ENCODE measurements at regions not wholly inside any gene's neighbourhood (a gene's known extent, or its start where the extent isn't known, plus 50 kb on each side); places are given as distances from the start of the nearest gene placed in this dataset.
"Not testable (repeated sequence)": the region's sequence is repeated elsewhere in the genome, so short reads cannot be mapped to it uniquely, and the experiment has no call there.

DNA sequence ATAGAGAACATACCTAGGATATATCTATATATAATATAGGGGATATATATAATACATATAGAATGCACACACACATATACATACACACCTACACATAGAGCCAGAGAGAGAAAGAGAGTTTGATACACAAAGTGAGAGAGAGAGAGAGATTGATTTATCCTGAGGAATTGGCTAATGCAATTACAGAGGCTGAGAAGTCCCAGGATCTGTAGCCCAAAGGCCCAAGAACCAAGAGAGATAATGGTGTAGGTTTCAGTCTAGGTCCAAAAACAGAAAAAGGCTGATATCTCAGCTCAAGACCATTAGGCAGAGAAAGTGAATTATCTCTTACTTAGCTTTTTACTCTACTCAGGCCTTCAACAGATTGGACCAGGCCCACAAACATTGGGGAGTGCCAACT, 715.0 kb upstream of the LCORL start:
- no peak for DNase-seq (ENCODE audit: low read depth)

- no peak for DNase-seq (ENCODE audit: low read depth)
Measured at GRCh38 chr4:18735740-18736268, 714.2 kb upstream of the LCORL start.

- DNase-seq (ENCODE audit: low read depth): no peak
Measured at GRCh38 chr4:18734405-18734804, 712.9 kb upstream of the LCORL start.

GRCh38 chr4:18733961-18734360, 712.4 kb upstream of the LCORL start:
- no peak for DNase-seq (ENCODE audit: low read depth)

GRCh38 chr4:18722748-18723191, 701.2 kb upstream of the LCORL start:
- no peak for DNase-seq (ENCODE audit: low read depth)

DNA sequence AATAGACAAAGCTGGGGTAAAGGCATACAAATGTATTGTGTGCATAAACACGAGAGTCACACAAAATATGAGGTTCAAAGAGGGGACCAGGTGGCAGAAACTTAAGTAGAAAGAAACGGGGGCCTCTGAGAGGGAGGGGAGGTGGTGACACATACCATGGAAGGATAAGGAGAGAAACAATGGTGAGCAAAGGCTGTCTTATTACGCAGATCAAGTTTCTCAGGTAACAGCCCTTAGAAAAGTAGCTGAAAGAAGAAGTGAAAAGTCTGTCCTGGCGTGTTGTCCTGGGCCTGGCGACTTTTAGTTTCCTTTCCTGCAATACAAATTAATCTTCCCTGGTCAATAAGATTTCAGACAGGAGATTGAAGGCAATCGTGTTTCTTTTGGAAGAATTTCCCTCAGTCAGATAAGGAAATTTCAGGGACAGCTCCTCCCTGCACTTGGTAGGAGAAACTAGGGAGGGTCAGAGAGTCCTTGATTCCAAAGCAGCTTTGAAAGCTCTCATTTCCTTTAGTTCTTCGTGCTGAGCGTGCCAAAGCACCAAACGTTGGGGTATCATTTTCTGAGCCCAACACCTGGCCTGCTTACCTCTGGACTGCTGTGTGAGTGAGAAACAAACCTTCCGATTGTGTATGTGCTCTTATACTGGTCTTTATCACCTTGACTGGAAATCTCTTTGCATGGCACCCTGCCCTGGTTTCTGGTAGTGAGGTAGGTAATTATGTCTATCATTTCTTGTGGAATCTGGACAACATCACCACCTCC, 676.7 kb upstream of the LCORL start:
- DNase-seq (ENCODE audit: low read depth): no peak

DNA sequence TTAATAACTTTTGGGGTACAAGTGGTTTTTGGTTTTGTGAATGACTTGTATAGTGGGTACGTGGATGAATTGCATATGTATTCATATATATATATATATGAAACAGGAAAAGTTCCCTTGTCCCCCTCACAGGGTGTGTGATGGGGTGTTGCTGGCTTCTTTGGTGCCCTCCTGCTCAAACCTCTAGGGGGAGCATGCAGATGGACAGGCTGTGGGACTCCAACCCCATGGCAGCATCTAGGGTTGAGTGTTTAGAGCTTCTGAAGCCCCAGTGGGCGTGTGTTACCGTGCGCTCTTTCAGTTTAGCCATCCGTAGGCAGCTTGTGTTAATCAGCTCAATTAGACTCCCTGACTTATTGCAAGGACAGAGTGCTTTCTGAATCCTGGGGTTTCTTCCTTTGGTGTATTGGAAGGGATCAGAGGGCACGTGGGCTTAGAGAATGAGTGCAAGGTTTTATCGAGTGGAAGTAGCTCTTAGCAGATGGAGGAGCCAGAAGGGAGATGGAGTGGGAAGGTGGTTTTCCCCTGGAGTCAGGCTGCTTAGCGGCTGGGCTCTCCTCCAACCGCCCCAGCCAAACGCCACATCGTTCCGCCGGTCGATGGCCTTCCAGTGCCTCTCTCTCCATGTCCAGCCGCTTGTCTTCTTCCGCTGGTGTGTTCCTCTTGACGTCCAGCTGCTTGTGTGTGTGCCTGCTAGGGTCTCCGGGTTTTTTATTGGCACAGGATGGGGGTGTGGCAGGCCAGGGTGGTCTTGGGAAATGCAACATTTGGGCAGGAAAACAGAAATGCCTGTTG, 674.4 kb upstream of the LCORL start:
- DNase-seq (ENCODE audit: low read depth): no peak

GRCh38 chr4:18691431-18692200, 670.1 kb upstream of the LCORL start:
- no peak for DNase-seq (ENCODE audit: low read depth)

DNA sequence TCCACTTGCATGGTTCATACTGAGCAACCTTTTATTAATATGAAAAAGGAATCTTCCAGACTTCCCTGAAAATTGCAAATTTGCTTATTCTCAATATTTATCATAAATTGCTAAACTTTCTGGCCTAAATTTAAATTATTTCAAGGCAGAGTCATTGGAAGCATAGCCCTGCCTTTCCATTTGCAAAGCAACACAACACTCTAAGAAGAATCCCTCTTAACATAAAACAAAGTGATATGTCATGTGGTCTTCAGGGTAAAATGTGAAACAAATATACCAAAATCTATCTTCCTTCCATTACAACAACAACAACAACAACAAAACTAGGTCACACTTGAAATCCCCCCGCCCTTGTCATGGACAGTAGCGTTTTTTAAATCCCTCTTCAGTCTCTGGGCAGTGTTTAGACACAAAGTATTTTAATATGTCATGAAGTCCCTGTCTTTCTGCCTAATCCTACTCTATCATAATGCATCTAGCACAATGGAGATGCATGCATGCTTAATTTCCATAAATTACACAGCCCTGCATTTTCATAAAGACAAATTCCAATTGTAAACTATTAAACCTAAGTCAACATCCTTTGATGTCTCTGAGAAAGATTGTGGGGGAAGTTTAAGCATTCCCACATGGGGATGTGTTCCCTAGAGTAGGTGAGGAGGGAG, 668.9 kb upstream of the LCORL start:
- DNase-seq (ENCODE audit: low read depth): no peak

- no peak for DNase-seq (ENCODE audit: low read depth)
Measured at GRCh38 chr4:18689308-18690115, 668.0 kb upstream of the LCORL start.

- not testable (repeated sequence) for DNase-seq (ENCODE audit: low read depth)
Measured at GRCh38 chr4:18688351-18688750, 666.8 kb upstream of the LCORL start.

- DNase-seq (ENCODE audit: low read depth): no peak
Measured at GRCh38 chr4:18686338-18687037, 664.9 kb upstream of the LCORL start.

DNA sequence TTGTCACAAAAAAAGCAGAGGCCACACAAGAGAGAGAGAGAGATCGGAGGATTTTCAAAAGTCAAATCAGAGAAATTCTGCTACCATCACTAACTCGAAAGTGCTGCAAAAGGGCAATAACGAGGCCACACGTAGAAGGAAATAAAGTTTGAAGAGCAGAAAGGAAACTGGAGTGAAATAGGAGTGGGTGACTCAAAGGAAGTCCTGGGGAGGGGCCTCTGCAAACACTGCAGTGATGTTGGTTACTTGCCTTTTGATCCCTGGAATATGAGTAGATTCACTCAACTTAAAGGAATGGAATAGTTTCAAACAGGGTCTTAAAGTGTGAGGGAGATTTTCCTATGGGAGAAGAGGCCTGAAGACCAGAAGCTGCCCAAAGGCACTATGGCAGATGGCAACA, 663.4 kb upstream of the LCORL start:
- DNase-seq (ENCODE audit: low read depth): no peak

GRCh38 chr4:18676526-18676915, 655.0 kb upstream of the LCORL start:
- no peak for DNase-seq (ENCODE audit: low read depth)

- DNase-seq (ENCODE audit: low read depth): no peak
Measured at GRCh38 chr4:18675586-18676525, 654.3 kb upstream of the LCORL start.

- DNase-seq (ENCODE audit: low read depth): no peak
Measured at GRCh38 chr4:18670034-18670433, 648.5 kb upstream of the LCORL start.

GRCh38 chr4:18669390-18669789, 647.8 kb upstream of the LCORL start:
- no peak for DNase-seq (ENCODE audit: low read depth)

- no peak for DNase-seq (ENCODE audit: low read depth)
Measured at GRCh38 chr4:18666322-18666721, 644.8 kb upstream of the LCORL start.

DNA sequence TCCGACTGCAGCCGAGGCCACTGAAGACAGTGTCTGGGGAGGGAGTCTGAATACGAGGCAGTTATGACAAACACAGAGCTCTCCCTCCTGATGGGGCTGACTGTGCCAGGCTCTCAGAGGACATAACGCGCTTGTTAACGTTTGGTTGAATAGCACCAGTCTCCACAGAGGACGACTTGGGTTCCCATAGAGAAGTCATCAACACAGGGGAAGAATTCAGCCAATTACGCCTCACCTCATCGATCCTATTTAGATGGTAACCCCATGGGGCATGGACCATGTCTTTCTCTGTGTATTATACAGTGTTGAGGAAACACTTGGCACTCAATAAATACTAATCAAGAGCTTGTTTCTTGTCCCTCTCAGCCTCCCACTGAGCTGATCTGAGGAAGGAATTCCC, 642.6 kb upstream of the LCORL start:
- no peak for DNase-seq (ENCODE audit: low read depth)
